Activated CD8-positive, alpha-beta T cell treated with anti-CD3 and anti-CD28 coated beads for 36 hours (primary cell): ENCODE measurements at regions not wholly inside any gene's neighbourhood (a gene's known extent, or its start where the extent isn't known, plus 50 kb on each side); places are given as distances from the start of the nearest gene placed in this dataset.

Experiments used
- ATAC-seq: fragments of 200-7000 bp; cut with Tn5 transposase; one replicate; pipeline ENCODE4 v1.10.0; 2021; ENCODE audit warnings: mild to moderate bottlenecking, moderate library complexity
- CTCF ChIA-PET: fragments of 350-600 bp; sonication (Branson Sonifier 250); formaldehyde crosslinking; loops from one replicate; lab custom pipeline; 2021; ENCODE audit warnings: antibody characterized with exemption; lab: Charles Lee
- POLR2A ChIA-PET: fragments of 350-600 bp; sonication (Branson Sonifier 250); formaldehyde crosslinking; loops from one replicate; lab custom pipeline; 2021; ENCODE audit warnings: antibody characterized with exemption; lab: Charles Lee
- DNase-seq: peaks from one replicate; pipeline ENCODE4 v3.0.0-alpha.2; 2020
- H3K27ac Mint-ChIP-seq: one replicate; pipeline ENCODE4 v1.8.0; 2021; ENCODE audit warnings: mild to moderate bottlenecking, mixed read lengths
- H3K27me3 Mint-ChIP-seq: one replicate; pipeline ENCODE4 v1.8.0; 2021; ENCODE audit warnings: mixed read lengths
- H3K36me3 Mint-ChIP-seq: one replicate; pipeline ENCODE4 v1.8.0; 2021; ENCODE audit warnings: low read depth, mixed read lengths
- H3K4me1 Mint-ChIP-seq: one replicate; pipeline ENCODE4 v1.8.0; 2021; ENCODE audit warnings: low read depth, mixed read lengths
- H3K4me3 Mint-ChIP-seq: one replicate; pipeline ENCODE4 v1.8.0; 2021; ENCODE audit warnings: mild to moderate bottlenecking, moderate library complexity, mixed read lengths
- H3K9me3 Mint-ChIP-seq: one replicate; pipeline ENCODE4 v1.8.0; 2021; ENCODE audit warnings: mixed read lengths
- intact Hi-C: fragments of 100-400 bp; cut with micrococcal nuclease; formaldehyde crosslinking; loops from one replicate; pipeline ENCODE4 v1.10.0; 2022
- TF ChIP-seq, protein P1 (sequence below): fragments of 200-600 bp; IDR thresholded peaks from one replicate; pipeline ENCODE4 v1.8.0; 2022; ENCODE audit warnings: antibody characterized with exemption, mild to moderate bottlenecking

DNA sequence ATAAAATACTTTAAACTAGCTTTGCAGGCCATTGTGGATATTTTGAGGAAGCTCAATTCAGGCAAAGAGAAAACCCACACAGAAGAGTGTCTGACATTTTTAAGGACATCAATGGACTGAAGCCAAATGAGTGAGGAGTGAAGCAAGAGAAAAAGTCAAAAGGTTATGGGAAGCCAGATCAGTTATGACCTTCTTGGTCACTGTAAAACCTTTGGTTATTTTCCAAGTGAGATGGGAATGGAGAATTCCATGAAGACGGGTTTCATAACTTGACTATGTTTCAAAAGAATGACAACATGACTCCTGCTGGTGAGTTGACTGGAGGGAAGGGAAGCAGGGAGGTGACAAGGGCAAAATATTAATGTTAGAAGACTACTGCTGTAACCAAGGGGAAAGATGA, 585.2 kb downstream of the EFNA5 start:
- Mint-ChIP-seq H3K9me3 (no peaks in the 10 kb centered on the region), H3K36me3 (no peaks in the 10 kb centered on the region), H3K27me3 (no peaks in the 10 kb centered on the region), H3K27ac (no peak overlapping the region), H3K4me1 (no peaks in the 10 kb centered on the region), H3K4me3 (no peak overlapping the region)
- POLR2A ChIA-PET, result no interaction called here
- intact Hi-C loops, result no loop called here
- CTCF ChIA-PET, result no interaction called here
- ATAC-seq, result no peak
- TF ChIP-seq, protein P1, sequence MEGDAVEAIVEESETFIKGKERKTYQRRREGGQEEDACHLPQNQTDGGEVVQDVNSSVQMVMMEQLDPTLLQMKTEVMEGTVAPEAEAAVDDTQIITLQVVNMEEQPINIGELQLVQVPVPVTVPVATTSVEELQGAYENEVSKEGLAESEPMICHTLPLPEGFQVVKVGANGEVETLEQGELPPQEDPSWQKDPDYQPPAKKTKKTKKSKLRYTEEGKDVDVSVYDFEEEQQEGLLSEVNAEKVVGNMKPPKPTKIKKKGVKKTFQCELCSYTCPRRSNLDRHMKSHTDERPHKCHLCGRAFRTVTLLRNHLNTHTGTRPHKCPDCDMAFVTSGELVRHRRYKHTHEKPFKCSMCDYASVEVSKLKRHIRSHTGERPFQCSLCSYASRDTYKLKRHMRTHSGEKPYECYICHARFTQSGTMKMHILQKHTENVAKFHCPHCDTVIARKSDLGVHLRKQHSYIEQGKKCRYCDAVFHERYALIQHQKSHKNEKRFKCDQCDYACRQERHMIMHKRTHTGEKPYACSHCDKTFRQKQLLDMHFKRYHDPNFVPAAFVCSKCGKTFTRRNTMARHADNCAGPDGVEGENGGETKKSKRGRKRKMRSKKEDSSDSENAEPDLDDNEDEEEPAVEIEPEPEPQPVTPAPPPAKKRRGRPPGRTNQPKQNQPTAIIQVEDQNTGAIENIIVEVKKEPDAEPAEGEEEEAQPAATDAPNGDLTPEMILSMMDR, result no peak
- DNase-seq, result no peak

DNA sequence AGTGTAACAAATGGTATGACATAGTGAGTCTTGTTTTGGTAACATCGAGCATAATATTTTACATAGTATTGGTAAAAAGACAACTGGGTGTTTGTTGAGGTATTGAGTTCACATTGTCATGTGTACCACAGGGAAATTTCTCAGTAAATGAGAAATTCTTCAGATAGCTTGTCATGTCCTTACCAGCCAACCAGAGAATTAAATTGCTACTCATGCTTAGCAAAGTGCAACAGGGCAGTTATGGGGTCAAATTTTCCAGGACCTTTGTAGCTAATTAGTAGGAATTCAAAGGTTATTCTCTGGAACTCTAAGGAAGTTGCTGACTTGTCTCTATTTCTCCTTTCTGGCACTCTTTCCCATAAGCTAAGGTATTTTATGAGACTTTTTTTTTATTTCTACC, 595.7 kb downstream of the EFNA5 start:
- DNase-seq, result no peak
- intact Hi-C loops, result no loop called here
- Mint-ChIP-seq H3K36me3 (no peaks in the 10 kb centered on the region), H3K9me3 (no peaks in the 10 kb centered on the region), H3K27me3 (no peaks in the 10 kb centered on the region), H3K27ac (no peak overlapping the region), H3K4me1 (no peaks in the 10 kb centered on the region), H3K4me3 (no peak overlapping the region)
- ChIA-PET CTCF (no interaction called here), POLR2A (no interaction called here)
- TF ChIP-seq, protein P1, result no peak
- no peak for ATAC-seq

DNA sequence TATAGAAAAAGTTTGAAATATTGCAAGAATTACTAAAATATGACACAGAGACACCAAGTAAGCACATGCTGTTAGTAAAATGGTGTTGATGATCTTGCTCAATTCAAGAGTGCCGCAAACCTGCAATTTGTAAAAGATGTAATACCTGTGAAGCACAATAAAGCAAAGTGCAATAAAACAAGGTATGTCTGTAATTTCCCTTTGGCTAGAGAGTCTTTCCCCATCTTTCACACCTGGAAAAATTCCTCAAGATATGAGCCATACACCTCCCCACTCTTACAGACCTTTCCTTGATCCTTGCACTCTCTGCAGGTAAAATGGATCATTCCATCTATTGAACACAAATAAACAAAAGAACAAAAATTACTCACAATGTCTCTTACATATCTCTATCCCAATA, 597.8 kb downstream of the EFNA5 start:
- no peaks in the 10 kb centered on the region for H3K36me3 Mint-ChIP-seq
- ATAC-seq (no peak), DNase-seq (no peak)
- H3K27me3 Mint-ChIP-seq, result no peaks in the 10 kb centered on the region
- TF ChIP-seq, protein P1, result no peak
- H3K27ac Mint-ChIP-seq, result no peak overlapping the region
- ChIA-PET POLR2A (no interaction called here), CTCF (no interaction called here)
- intact Hi-C loops, result no loop called here
- no peaks in the 10 kb centered on the region for H3K4me1 Mint-ChIP-seq
- H3K4me3 Mint-ChIP-seq, result no peak overlapping the region
- H3K9me3 Mint-ChIP-seq, result no peaks in the 10 kb centered on the region

DNA sequence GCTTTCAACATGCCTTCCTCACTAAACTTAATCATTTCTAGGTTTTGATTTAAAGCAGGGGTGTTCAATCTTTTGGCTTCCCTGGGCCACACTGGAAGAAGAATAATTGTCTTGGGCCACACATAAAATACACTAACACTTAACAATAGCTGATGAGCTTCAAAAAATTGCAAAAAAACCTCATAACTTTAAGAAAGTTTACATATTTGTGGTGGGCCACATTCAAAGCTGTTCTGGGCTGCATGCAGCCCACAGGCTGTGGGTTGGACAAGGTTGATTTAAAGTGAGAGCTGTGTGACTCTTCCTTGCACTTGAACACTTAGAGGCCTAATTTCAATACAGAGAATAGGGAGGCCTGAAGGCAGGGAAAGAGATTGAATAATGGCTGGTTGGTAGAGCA, 598.3 kb downstream of the EFNA5 start:
- Mint-ChIP-seq H3K9me3 (no peaks in the 10 kb centered on the region), H3K36me3 (no peaks in the 10 kb centered on the region), H3K27me3 (no peaks in the 10 kb centered on the region), H3K4me3 (no peak overlapping the region), H3K27ac (no peak overlapping the region), H3K4me1 (no peaks in the 10 kb centered on the region)
- ChIA-PET CTCF (no interaction called here), POLR2A (interaction anchor here (0.6 kb wide), 1 partner anchor 34 kb away, joined by 4 read pairs; no protein-coding TSS in a partner anchor)
- intact Hi-C loops, result no loop called here
- TF ChIP-seq, protein P1, result no peak
- ATAC-seq (no peak), DNase-seq (no peak)

DNA sequence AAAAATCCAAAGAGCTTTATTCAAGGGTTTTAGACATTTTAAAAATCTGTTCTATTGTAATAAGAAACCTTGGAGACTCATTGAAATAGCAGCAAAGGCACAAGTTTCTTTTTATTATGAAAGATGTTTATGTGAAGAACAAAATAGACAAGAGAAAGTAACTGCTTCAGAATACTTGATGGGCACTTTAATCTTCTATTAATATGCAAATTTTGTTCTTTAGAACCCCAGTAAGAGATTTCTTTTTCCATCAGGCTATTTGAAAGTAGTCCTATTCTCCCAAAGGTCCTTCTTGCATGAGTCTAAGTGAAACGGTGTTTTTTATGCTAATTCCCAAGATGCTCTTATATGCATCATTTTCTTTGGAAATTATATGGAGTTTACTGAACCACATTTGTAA, 602.0 kb downstream of the EFNA5 start:
- CTCF ChIA-PET, result no interaction called here
- Mint-ChIP-seq H3K4me1 (no peaks in the 10 kb centered on the region), H3K4me3 (no peak overlapping the region), H3K36me3 (no peaks in the 10 kb centered on the region), H3K27ac (no peak overlapping the region), H3K27me3 (no peaks in the 10 kb centered on the region), H3K9me3 (no peaks in the 10 kb centered on the region)
- TF ChIP-seq, protein P1, result no peak
- ATAC-seq (no peak), DNase-seq (no peak)
- intact Hi-C loops, result no loop called here
- POLR2A ChIA-PET, result no interaction called here
